ENCODE measurements at regions not wholly inside any gene's neighbourhood (a gene's known extent, or its start where the extent isn't known, plus 50 kb on each side); places are given as distances from the start of the nearest gene placed in this dataset.

- no peaks in the 10 kb centered on the region for H3K4me1 ChIP-seq
- intact Hi-C loops (cut with DNase I; ENCODE audit: low total_unique reads) (no loop called here), in situ Hi-C loops (cut with MboI; ENCODE audit: low pct_ligation_motif_present in 1 of 4, low pct_unique_long_range_greater_than_20kb in 1 of 4, low sequenced_read_pairs in 3 of 4) (no loop called here)
- no peaks in the 10 kb centered on the region for H3K27me3 ChIP-seq
- DNase-seq = no peak
- TF ChIP-seq POLR2AphosphoS5 (IDR thresholded peaks at IDR 0.05) (no peak), EP300 (IDR thresholded peaks at IDR 0.05; ENCODE audit: low read depth) (no peak)
- TF ChIP-seq, protein P1, sequence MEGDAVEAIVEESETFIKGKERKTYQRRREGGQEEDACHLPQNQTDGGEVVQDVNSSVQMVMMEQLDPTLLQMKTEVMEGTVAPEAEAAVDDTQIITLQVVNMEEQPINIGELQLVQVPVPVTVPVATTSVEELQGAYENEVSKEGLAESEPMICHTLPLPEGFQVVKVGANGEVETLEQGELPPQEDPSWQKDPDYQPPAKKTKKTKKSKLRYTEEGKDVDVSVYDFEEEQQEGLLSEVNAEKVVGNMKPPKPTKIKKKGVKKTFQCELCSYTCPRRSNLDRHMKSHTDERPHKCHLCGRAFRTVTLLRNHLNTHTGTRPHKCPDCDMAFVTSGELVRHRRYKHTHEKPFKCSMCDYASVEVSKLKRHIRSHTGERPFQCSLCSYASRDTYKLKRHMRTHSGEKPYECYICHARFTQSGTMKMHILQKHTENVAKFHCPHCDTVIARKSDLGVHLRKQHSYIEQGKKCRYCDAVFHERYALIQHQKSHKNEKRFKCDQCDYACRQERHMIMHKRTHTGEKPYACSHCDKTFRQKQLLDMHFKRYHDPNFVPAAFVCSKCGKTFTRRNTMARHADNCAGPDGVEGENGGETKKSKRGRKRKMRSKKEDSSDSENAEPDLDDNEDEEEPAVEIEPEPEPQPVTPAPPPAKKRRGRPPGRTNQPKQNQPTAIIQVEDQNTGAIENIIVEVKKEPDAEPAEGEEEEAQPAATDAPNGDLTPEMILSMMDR (IDR thresholded peaks at IDR 0.05) = no peak
- 83 to 93% methylated on average over 6 of the region's 6 CpGs for WGBS, 2 donors (ENCODE audit: low coverage in 1 of 2)
- no peaks in the 10 kb centered on the region for H3K9me3 ChIP-seq
- no peak overlapping the region for H3K4me3 ChIP-seq
- H3K36me3 ChIP-seq = no peaks in the 10 kb centered on the region
- no peak overlapping the region for H3K27ac ChIP-seq
These were observed 83.2 kb upstream of the CYP1B1 start for GRCh38 chr2:38159191-38159590.

- Histone ChIP-seq H3K9me3 (no peaks in the 10 kb centered on the region), H3K4me3 (no peak overlapping the region), H3K4me1 (no peaks in the 10 kb centered on the region), H3K36me3 (no peaks in the 10 kb centered on the region), H3K27ac (no peak overlapping the region), H3K27me3 (no peaks in the 10 kb centered on the region)
- intact Hi-C loops (cut with DNase I; ENCODE audit: low total_unique reads) = no loop called here
- no peak for DNase-seq
- 76 to 90% methylated on average over 5 to 6 of the region's 6 CpGs for WGBS, 2 donors (ENCODE audit: low coverage in 1 of 2)
- TF ChIP-seq, protein P1 (IDR thresholded peaks at IDR 0.05) = no peak
- TF ChIP-seq EP300 (IDR thresholded peaks at IDR 0.05; ENCODE audit: low read depth) (no peak), POLR2A (IDR thresholded peaks at IDR 0.05) (no peak), POLR2AphosphoS5 (IDR thresholded peaks at IDR 0.05) (no peak)
- in situ Hi-C loops (cut with MboI; ENCODE audit: low pct_ligation_motif_present in 1 of 4, low pct_unique_long_range_greater_than_20kb in 1 of 4, low sequenced_read_pairs in 3 of 4) = no loop called here
These were observed 82.6 kb upstream of the CYP1B1 start for GRCh38 chr2:38158378-38159118.

DNA sequence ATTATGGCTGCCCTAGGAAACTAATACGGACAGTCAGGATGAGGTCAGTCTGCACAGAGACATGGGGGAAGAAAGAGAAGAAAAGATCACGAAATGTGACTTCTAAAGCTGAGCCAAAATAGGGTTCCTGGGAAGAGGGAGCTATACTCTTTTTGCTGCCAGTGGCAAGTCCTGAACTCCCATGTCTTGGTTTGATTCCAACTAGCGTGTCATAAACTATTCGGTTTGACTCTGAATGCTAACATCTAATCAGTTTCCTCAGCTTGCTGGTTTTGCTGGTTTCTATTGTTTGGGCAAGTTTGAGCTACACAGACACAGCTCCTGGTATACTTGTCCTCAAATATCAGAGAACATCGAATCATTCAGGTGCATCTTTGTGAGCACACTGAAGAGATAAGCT, 80.5 kb upstream of the CYP1B1 start:
- TF ChIP-seq EP300 (IDR thresholded peaks at IDR 0.05; ENCODE audit: low read depth) (no peak), POLR2AphosphoS5 (IDR thresholded peaks at IDR 0.05) (no peak), POLR2A (IDR thresholded peaks at IDR 0.05) (no peak)
- TF ChIP-seq, protein P1 (IDR thresholded peaks at IDR 0.05) = no peak
- no peaks in the 10 kb centered on the region for H3K27me3 ChIP-seq
- no peak overlapping the region for H3K4me3 ChIP-seq
- no peak for DNase-seq
- 70 to 74% methylated on average over 2 to 5 of the region's 5 CpGs for WGBS, 2 donors (ENCODE audit: low coverage in 1 of 2)
- no peaks in the 10 kb centered on the region for H3K36me3 ChIP-seq
- in situ Hi-C loops (cut with MboI; ENCODE audit: low pct_ligation_motif_present in 1 of 4, low pct_unique_long_range_greater_than_20kb in 1 of 4, low sequenced_read_pairs in 3 of 4) = no loop called here
- no peaks in the 10 kb centered on the region for H3K4me1 ChIP-seq
- no peak overlapping the region for H3K27ac ChIP-seq
- intact Hi-C loops (cut with DNase I; ENCODE audit: low total_unique reads) = no loop called here
- no peaks in the 10 kb centered on the region for H3K9me3 ChIP-seq

- H3K4me3 ChIP-seq = no peak overlapping the region
- H3K9me3 ChIP-seq = no peaks in the 10 kb centered on the region
- H3K27me3 ChIP-seq = no peaks in the 10 kb centered on the region
- in situ Hi-C loops (cut with MboI; ENCODE audit: low pct_ligation_motif_present in 1 of 4, low pct_unique_long_range_greater_than_20kb in 1 of 4, low sequenced_read_pairs in 3 of 4) = no loop called here
- no peak for TF ChIP-seq POLR2AphosphoS5 (IDR thresholded peaks at IDR 0.05)
- TF ChIP-seq, protein P1 (IDR thresholded peaks at IDR 0.05) = no peak
- no peak for TF ChIP-seq EP300 (IDR thresholded peaks at IDR 0.05; ENCODE audit: low read depth)
- no peak for TF ChIP-seq POLR2A (IDR thresholded peaks at IDR 0.05)
- DNase-seq = no peak
- no peaks in the 10 kb centered on the region for H3K36me3 ChIP-seq
- no peaks in the 10 kb centered on the region for H3K4me1 ChIP-seq
- no peak overlapping the region for H3K27ac ChIP-seq
- WGBS, 2 donors (ENCODE audit: low coverage in 1 of 2) = 76% methylated on average over 3 of the region's 3 CpGs; no CpG with 5 or more reads in 1 of the 2 donors
- intact Hi-C loops (cut with DNase I; ENCODE audit: low total_unique reads) = no loop called here
These were observed 79.1 kb upstream of the CYP1B1 start for GRCh38 chr2:38155015-38155414.
